PC-9 (cell line): ENCODE measurements at regions not wholly inside any gene's neighbourhood (a gene's known extent, or its start where the extent isn't known, plus 50 kb on each side); places are given as distances from the start of the nearest gene placed in this dataset.

ENCODE experiments used
- BruUV-seq: library from RNA; stranded (reverse); fragments of 400-500 nt; replicated peaks from 2 replicates; lab custom pipeline; 2021; lab: Mats Ljungman, UMichigan
- CTCF ChIA-PET: fragments of 300-600 bp; sonication (Branson Sonifier 250); formaldehyde crosslinking; loops from one replicate; lab custom pipeline; 2022; ENCODE audit warnings: antibody characterized with exemption; lab: Charles Lee
- POLR2A ChIA-PET: fragments of 300-600 bp; sonication (Branson Sonifier 250); formaldehyde crosslinking; loops from one replicate; lab custom pipeline; 2022; ENCODE audit warnings: antibody characterized with exemption; ENCODE audit not compliant: unreplicated experiment; lab: Charles Lee
- DNase-seq, 2 experiments: peaks; one replicate each; pipeline versions ENCODE4 v3.0.0 to v3.0.0-alpha.2; 2015 to 2022; ENCODE audit warnings: mixed read lengths in 1 of 2
- H2AFZ ChIP-seq: fragments of 200-600 bp; sonication (generic); 2 replicates; pipeline ENCODE4 v1.8.1; 2017; ENCODE audit warnings: antibody characterized with exemption
- H3F3A ChIP-seq: fragments of 200-600 bp; sonication (generic); 2 replicates; pipeline ENCODE4 v1.8.1; 2017; ENCODE audit warnings: antibody characterized with exemption, mild to moderate bottlenecking, low read depth; ENCODE audit not compliant: insufficient read depth
- H3K27ac ChIP-seq: fragments of 200-600 bp; sonication (generic); 2 replicates; pipeline ENCODE4 v1.6.1; 2016; ENCODE audit warnings: mixed run types
- H3K27me3 ChIP-seq: fragments of 200-600 bp; sonication (generic); 2 replicates; pipeline ENCODE4 v1.6.1; 2016; ENCODE audit warnings: low read depth, mixed run types; ENCODE audit not compliant: insufficient read depth
- H3K36me3 ChIP-seq: fragments of 200-600 bp; sonication (generic); 2 replicates; pipeline ENCODE4 v1.6.1; 2016; ENCODE audit warnings: low read depth, mixed run types
- H3K4me1 ChIP-seq: fragments of 200-600 bp; sonication (generic); replicated peaks from 2 replicates; pipeline ENCODE4 v1.6.1; 2016; ENCODE audit warnings: mixed run types; ENCODE audit not compliant: insufficient read depth
- H3K4me2 ChIP-seq: fragments of 200-600 bp; sonication (generic); 2 replicates; pipeline ENCODE4 v1.6.1; 2017; ENCODE audit warnings: mixed run types
- H3K4me3 ChIP-seq: fragments of 200-600 bp; sonication (generic); 2 replicates; pipeline ENCODE4 v1.6.1; 2016; ENCODE audit warnings: mixed run types
- H3K79me2 ChIP-seq: fragments of 200-600 bp; sonication (generic); 2 replicates; pipeline ENCODE4 v1.6.1; 2017; ENCODE audit warnings: low read depth, mixed run types
- H3K9me2 ChIP-seq: fragments of 200-600 bp; sonication (generic); 2 replicates; pipeline ENCODE4 v1.8.1; 2017; ENCODE audit warnings: mild to moderate bottlenecking; ENCODE audit not compliant: insufficient read depth
- H3K9me3 ChIP-seq: fragments of 200-600 bp; sonication (generic); 2 replicates; pipeline ENCODE4 v1.8.1; 2016; ENCODE audit warnings: low read depth; ENCODE audit not compliant: insufficient read depth
- H4K20me1 ChIP-seq: fragments of 200-600 bp; sonication (generic); 2 replicates; pipeline ENCODE4 v1.8.1; 2017; ENCODE audit not compliant: insufficient read depth
- CTCF ChIP-seq: fragments of 200-600 bp; sonication (generic); conservative IDR thresholded peaks from 2 replicates; pipeline ENCODE4 v1.6.1; 2017; ENCODE audit warnings: mixed run types, antibody characterized with exemption, mild to moderate bottlenecking, moderate library complexity
- EZH2 ChIP-seq: fragments of 200-600 bp; sonication (generic); IDR thresholded peaks from 2 replicates; pipeline ENCODE4 v1.8.0; 2017; ENCODE audit warnings: antibody characterized with exemption, low read depth
- intact Hi-C: fragments of 100-400 bp; cut with micrococcal nuclease; formaldehyde crosslinking; loops from one replicate; pipeline ENCODE4 v1.10.0; 2022; ENCODE audit not compliant: unreplicated experiment

- no peak for TF ChIP-seq CTCF
- TF ChIP-seq EZH2 = no peak
- H3K9me3 ChIP-seq = no peaks in the 10 kb centered on the region
- H4K20me1 ChIP-seq = no peaks in the 10 kb centered on the region
- intact Hi-C loops = no loop called here
- H3K4me3 ChIP-seq = no peak overlapping the region
- DNase-seq = no peak
- H3K79me2 ChIP-seq = no peaks in the 10 kb centered on the region
- ChIA-PET CTCF (no interaction called here), POLR2A (no interaction called here)
- H3K4me1 ChIP-seq = no peaks in the 10 kb centered on the region
- no peak overlapping the region for H3K27ac ChIP-seq
- no peak overlapping the region for H3K4me2 ChIP-seq
- no TSS peak for BruUV-seq
- no peaks in the 10 kb centered on the region for H3F3A ChIP-seq
- no peaks in the 10 kb centered on the region for H3K9me2 ChIP-seq
- no peaks in the 10 kb centered on the region for H3K36me3 ChIP-seq
- H2AFZ ChIP-seq = no peak overlapping the region
- no peaks in the 10 kb centered on the region for H3K27me3 ChIP-seq
Observed at GRCh38 chr4:160969925-160970324, 1193.9 kb downstream of the FSTL5 start.

- H3K4me3 ChIP-seq = no peak overlapping the region
- no peaks in the 10 kb centered on the region for H3K9me2 ChIP-seq
- H3K36me3 ChIP-seq = no peaks in the 10 kb centered on the region
- no peak overlapping the region for H3K4me2 ChIP-seq
- intact Hi-C loops = no loop called here
- ChIA-PET CTCF (no interaction called here), POLR2A (no interaction called here)
- no peaks in the 10 kb centered on the region for H3F3A ChIP-seq
- no peaks in the 10 kb centered on the region for H3K9me3 ChIP-seq
- no peaks in the 10 kb centered on the region for H3K79me2 ChIP-seq
- TF ChIP-seq EZH2 = no peak
- TF ChIP-seq CTCF = no peak
- H3K27me3 ChIP-seq = no peaks in the 10 kb centered on the region
- H3K4me1 ChIP-seq = no peaks in the 10 kb centered on the region
- no peaks in the 10 kb centered on the region for H4K20me1 ChIP-seq
- no peak overlapping the region for H2AFZ ChIP-seq
- H3K27ac ChIP-seq = no peak overlapping the region
- BruUV-seq = no TSS peak
- DNase-seq = no peak
Observed at GRCh38 chr4:160980091-160980490, 1183.7 kb downstream of the FSTL5 start.

- H3K9me2 ChIP-seq = no peaks in the 10 kb centered on the region
- H3K27me3 ChIP-seq = no peaks in the 10 kb centered on the region
- no peak for TF ChIP-seq CTCF
- no peak for TF ChIP-seq EZH2
- H3K27ac ChIP-seq = no peak overlapping the region
- no peak overlapping the region for H3K4me2 ChIP-seq
- no peak overlapping the region for H2AFZ ChIP-seq
- H3K36me3 ChIP-seq = no peaks in the 10 kb centered on the region
- intact Hi-C loops = no loop called here
- H3K4me1 ChIP-seq = no peaks in the 10 kb centered on the region
- ChIA-PET POLR2A (no interaction called here), CTCF (no interaction called here)
- no peaks in the 10 kb centered on the region for H3K79me2 ChIP-seq
- no peaks in the 10 kb centered on the region for H3K9me3 ChIP-seq
- H3F3A ChIP-seq = no peaks in the 10 kb centered on the region
- no peak overlapping the region for H3K4me3 ChIP-seq
- BruUV-seq = no TSS peak
- H4K20me1 ChIP-seq = no peaks in the 10 kb centered on the region
- no peak for DNase-seq
Observed at GRCh38 chr4:160981083-160981482, 1182.7 kb downstream of the FSTL5 start.
